ENCODE measurements at regions not wholly inside any gene's neighbourhood (a gene's known extent, or its start where the extent isn't known, plus 50 kb on each side); places are given as distances from the start of the nearest gene placed in this dataset.

- TF ChIP-seq CTCF (IDR thresholded peaks at IDR 0.05) (no peak), POLR2A (IDR thresholded peaks at IDR 0.05) (no peak)
Observed at GRCh38 chr1:177784936-177785335, 184.9 kb downstream of the SEC16B start.

Measured in uterus (tissue), 2 donors.